GM19397 (cell line): ENCODE measurements at regions not wholly inside any gene's neighbourhood (a gene's known extent, or its start where the extent isn't known, plus 50 kb on each side); places are given as distances from the start of the nearest gene placed in this dataset.
"Not testable (repeated sequence)": the region's sequence is repeated elsewhere in the genome, so short reads cannot be mapped to it uniquely, and the experiment has no call there.

ENCODE experiments used
- ATAC-seq: cut with Tn5 transposase; IDR thresholded peaks from one replicate; pipeline ENCODE4 v1.9.1; 2021; ENCODE audit warnings: mild to moderate bottlenecking, moderate library complexity; ENCODE audit not compliant: unreplicated experiment

DNA sequence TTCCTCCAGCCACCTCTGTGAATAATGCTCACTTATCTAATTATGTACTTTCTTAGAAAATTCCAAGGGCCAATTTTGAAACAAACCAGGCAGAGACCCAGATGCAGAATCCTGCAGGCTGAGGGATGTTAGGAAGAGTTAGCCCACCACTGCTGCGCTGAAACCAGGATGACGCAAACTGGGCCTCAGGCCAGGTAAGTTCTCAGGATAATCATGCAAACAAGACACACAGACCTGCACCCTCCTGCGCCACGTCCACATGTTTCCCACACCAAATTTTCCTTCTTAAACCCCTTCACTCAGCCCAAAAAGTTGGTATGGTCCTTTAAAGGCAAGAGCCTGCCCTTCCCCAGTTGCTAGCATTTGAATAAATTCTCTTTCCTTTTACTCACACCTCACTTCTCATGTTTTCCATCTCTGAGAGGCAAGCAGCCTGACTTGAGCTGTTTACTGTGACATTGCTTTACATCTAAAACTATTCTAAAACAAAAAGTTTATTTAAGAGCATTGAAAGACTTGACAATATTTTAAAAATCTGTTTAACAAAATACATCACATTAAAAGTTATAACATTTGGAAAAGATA, 887.1 kb downstream of the LRRIQ3 start:
- no peak for ATAC-seq

DNA sequence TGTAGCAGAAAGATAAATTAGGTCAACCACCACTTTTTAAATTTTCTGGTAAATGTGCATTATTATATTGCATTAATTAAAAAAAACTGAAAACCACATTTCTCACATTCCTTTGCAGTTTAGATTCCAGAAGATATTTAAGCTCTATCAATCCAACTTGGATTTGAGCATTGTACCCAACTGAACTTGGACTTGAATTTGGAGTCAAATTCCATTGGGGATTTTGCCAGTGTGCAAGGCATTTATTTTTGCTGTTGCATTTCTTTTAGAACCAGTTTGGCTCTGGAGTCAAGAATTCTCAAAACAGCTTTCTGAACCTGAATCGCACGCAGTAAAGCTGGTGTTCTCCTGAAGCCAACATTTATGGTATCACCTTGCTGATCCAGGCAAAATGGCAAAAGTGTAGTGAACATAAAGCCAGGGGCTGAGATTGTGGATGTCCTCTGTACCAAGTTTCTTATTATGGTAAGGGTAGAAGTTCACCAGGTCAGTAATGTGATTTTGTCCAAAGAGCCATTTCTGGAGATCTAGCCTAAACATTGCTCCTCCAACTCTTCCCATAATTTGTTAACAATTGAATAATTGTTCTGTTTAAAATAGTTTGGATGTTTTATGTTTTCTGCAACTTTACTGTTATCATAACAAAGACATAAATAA, 890.9 kb downstream of the LRRIQ3 start:
- no peak for ATAC-seq

DNA sequence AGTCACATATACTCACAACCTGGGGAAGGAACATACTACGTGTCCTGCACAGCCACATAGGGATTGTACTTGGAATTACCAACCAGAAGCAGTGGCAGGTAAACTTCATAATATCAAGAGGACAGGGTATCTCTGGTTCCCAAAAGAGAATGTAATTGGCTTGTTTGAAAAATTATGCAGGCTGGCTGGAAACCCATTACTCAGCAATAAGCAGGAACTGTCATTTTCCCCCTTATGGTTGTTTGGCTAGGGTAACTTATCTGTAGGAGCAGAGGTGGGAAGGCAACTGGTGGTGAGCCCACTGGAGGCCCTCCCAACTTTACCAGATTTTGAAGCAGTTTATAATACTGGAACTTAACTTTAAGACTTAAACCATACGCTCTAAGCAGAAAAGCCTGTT, 924.1 kb downstream of the LRRIQ3 start:
- ATAC-seq = no peak

DNA sequence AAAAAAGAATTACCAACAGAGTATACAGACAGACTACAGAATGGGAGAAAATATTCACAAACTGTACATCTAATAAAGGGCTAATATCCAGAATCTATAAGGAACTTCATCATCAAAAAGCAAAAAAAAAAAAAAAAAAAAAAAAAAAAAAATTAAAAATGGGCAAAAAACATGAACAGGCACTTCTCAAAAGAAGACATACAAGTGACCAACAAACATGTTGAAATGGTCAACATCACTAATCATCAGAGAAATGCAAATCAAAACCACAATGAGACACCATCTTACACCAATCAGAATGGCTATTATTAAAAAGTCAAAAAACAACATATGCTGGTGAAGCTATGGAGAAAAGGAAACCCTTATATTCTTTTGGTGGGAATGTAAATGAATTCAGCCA, 952.8 kb downstream of the LRRIQ3 start:
- ATAC-seq = not testable (repeated sequence)

DNA sequence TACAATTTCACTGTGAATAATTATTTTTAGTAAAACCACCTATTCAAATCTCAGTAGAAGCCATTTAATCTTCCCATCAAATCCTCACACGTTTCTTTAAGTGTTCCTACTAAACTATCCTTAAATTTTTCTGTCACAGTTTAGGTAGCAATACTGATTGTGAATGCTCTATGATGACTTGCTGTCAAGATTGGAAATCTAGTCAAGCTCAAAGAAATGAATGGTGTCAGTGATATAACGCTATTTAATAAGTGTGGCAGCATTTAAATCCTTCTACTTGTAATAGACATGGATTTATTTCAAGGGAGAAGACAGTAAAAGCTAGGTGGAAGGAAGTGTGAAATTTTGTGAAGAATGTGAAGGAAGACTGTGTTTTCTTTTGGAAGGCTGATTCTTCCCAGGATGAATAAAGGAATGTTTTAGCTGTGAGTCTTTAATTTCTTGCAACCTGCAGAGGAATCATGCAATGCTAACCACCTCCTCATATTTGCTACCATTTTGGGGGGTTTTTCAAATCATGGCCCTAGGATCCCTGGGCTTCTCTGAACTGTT, 936.7 kb upstream of the NEGR1 start:
- no peak for ATAC-seq

DNA sequence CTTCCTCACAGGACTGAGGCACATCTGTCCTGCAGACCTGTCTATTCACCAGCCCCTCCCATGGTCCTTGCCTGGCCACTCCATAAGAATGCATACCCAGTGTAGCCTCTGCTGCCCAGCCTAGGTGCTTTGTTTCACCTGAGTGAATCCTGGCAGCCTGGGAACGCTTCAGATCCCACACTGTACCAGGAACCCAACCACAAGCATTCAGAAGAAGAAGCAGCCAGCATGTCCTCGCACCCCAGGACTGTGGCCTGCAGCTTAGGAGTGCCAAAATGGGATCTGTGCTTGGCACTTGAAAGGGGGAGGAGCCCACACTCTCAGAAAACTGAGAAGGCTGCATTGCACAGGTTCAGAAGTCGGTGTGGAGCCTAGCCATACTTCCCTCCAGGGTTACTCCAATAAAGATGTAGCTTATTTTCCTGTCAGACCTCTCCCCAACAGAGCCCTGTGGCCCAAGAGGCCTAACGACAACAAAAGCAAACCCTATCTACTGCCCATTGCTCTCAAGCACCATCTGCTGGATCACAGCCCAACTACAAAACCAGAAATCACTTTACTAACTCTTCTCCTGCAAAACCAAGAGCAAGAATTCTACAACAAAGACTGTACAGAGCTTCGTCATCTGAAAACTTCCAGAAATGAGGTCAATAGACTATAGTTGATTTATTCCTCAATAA, 923.1 kb upstream of the NEGR1 start:
- ATAC-seq = no peak

DNA sequence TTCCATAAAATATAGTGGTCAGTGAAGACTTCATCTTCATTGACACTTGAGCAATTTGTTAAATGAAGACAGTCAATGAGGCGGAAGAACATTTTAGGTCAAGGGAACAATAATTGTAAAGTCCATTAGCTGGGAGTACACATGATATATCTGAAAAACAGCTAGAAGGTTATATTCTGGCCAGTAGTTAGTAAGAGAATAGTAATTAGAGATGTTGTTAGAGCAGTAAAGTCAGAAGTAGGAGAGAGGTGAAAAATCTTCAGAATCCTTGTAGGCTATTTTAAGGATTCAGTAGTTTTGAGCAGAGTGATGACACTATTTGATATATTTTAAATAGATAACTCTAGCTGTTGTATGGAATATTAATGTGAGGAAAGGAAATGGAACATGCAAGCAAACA, 915.6 kb upstream of the NEGR1 start:
- no peak for ATAC-seq

DNA sequence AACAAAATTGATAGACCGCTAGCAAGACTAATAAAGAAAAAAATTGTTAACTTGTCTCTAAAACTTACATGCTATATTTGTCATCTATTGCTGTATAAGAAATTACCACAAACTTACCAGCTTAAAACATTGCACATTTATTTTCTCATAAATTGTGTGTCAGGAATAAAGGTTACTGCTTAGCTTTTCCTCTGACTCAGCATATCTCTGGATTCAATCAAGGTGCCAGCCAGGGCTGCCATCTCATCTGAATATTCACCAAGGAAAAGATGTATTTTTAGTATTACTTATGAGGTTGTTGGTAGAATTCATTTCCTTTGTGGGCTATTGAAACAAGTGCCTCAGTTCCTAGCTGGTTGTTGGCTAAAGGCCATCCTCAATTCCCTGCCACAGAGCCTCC, 912.6 kb upstream of the NEGR1 start:
- ATAC-seq = no peak

DNA sequence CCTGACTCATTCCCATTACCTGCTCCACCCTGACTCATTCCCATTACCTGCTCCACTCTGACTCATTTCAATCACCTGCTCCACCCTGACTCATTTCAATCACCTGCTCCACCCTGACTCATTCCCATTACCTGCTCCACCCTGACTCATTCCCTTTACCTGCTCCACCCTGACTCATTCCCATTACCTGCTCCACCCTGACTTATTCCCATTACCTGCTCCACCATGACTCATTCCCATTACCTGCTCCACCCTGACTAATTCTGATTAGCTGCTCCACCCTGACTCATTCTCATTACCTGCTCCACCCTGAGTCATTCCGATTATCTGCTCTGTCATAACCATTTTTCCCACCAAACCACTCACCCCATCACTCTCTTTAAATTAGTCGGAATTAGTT, 901.2 kb upstream of the NEGR1 start:
- not testable (repeated sequence) for ATAC-seq

DNA sequence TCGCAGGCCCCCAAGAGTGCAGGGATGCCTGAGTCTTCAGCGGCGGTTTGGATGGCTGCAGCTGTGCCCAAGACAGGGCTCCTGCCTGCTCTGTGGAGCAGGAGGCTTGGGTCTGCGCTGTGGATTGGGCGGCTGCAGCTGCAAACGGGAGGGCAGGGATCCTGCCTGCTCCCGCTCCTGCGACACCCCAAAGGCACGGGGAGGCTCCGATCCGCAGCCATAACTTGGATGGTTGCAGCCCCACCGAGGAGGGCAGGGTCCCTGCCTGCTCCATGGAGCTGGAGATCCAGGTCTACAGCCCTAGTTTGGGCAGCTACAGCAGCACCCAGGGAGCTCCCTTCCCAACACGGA, 898.8 kb upstream of the NEGR1 start:
- ATAC-seq = no peak

DNA sequence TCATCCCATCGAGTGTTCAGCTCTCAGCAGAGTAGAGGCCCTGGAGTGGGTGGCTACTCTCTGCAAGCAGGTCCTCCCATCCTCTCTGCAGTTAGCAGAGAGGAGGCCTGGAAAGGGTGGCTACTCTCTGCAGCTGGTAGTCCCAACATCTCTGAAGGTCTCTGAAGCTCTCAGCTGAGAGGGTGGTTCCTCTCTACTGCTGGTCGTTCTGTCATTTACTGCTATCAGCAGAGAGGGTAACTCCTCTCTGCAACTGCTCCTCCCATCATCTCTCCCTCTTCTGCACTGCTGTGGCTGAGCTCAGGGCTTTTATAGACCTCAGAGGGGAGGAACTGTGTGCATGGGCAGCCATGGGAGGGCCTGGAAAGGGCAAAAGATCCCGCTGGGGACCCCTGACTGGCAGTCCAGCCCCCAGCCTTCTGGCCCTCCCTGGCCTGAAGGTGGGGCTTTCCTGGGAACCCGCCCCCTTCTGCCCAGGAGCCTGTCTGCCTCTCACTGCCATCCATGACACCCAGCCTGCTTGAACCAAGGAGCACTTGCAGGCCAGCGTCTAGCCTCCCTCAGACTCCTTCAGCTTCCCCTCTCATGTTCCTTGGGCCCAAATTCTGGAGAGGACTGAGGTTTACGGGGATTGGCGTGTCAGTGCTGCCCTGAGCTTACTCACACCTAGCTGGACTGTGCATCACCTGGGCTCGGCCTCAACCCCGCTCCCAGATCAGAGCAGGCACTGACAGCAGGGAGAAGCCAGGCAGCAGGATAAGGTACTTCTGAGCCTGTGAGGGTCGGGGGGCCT, 898.3 kb upstream of the NEGR1 start:
- no peak for ATAC-seq

DNA sequence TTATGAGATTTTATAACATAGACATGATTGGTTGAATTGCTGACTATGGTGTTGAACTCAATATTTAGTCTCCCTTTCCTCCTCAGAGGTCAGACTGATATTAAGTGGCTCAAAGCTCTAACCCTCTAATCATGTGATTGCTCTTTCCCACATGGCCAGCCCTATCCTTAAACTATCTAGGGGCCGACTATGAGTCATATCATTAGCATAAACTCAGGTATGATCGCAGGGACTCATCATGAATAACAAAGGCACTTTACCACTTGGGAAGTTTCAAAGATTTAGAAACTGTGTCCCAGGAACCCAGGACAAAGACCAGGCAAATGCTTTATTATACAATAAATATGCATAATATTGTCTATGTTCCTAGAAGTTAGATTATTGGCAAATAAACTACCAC, 894.6 kb upstream of the NEGR1 start:
- no peak for ATAC-seq

DNA sequence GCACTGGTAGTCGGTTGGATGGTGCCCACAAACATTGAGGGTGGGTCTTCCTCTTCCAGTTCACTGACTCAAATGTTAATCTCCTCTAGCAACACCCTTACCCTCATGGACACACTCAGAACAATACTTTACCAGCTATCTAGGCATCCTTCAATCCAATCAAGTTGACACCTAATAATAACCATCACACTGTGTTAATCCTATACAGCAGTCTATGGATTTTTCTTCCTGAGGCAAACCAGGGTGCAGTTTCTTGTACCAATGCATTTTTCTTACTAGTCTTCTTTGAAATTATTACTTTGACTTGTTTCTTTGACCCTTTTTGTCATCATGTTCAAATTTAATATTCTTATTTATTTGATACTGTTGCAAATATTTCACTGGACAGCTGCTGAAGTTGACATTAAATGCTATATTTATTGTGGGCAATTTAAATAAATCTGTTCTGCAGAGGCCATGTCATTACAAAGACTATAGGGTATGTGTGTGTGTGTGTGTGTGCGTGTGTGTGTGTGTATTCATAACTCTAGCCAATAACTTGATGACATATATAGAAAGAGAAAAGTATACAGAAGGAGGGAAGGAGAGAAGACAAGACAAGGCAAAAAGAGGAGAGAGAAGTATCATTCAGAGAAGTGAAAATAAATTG, 884.8 kb upstream of the NEGR1 start:
- ATAC-seq = no peak

DNA sequence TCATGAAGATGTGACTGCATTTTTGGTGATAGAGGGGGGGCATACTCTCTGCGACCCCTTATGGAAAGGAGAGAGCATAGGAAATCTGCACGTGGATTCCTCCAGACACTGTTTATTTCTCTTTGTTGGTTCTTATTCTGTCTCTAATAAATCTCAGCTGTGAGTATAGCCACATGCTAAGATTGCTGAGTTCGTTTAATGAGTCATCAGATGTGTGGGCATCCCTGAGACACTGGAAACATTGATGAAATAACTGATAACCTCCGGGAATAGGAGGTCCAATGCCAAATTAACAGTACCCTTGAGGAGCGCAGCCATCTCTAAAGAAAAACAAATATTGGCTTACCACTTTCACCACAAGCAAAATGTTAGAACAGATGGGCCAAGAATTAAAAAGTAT, 880.2 kb upstream of the NEGR1 start:
- no peak for ATAC-seq

DNA sequence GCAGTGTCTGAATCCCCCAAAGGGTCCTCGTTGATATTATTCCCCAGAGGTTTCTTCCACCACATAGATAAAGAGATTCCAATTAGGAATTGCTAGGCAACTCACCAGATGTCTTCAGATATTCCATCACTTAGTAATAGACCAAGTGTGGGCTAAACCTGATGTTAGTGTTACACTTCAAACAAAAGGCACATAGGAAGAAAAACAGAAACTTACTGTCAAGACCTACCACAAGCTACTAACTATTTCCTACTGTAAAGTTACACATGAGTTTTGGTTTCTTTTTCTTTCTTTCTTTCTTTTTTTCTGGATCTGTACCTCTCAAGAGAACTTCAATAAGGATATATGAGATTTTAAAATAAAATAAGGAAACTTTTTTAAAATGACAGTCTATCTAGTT, 879.1 kb upstream of the NEGR1 start:
- ATAC-seq = no peak

DNA sequence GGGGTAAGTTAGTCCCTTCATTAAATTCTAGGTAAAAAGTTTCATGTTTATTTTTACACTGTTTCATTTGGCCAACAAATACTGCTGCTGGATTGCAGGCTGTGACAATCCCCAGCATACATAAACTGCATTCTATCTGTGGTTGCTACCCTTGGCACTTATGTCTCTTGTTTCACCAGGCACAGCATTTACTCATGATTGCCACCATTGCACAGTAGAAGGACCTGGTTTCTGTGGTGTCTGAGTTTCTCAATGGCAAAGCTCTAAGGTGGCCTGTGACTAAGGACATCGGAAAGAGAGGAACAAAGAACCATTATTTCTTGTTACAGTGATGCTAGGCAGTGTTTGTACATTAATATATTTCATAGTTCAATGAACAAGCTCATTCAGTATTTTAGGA, 878.4 kb upstream of the NEGR1 start:
- ATAC-seq = no peak

DNA sequence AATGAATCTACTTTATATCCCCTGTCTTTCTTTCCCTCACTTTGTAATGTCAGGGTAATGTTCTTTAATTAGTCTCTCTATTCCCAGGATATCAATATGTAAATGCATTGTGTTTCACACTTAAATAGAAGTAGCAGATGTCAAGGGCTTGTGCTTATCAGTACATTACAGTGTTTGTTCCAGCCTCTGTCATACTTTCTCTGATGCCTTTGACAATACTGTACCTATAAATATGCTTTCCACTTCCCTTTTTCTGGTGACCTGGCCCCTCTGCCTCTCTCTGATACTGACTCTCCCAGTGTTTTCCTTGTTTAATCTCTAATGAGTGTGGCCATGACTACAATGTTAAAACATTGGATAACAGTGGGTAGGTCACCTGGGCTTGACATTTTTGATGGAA, 862.0 kb upstream of the NEGR1 start:
- ATAC-seq = no peak

DNA sequence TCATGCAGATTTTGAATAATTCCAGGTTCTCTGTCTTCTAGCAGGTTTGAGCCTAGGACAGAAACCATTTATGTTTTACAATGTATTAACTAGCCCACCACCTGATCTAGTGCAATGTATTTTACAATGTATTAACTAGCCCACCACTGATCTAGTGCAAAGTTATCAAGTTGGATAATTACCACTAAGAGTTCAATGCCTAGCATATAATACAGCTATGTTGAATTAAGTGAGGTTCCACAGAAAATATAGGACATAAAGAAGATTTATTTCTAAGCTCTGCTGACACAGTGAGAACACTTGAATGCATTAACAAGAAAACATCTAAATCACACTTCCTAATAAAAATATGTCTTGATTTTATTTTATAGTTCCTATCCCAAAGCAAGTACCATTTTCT, 854.6 kb upstream of the NEGR1 start:
- no peak for ATAC-seq

DNA sequence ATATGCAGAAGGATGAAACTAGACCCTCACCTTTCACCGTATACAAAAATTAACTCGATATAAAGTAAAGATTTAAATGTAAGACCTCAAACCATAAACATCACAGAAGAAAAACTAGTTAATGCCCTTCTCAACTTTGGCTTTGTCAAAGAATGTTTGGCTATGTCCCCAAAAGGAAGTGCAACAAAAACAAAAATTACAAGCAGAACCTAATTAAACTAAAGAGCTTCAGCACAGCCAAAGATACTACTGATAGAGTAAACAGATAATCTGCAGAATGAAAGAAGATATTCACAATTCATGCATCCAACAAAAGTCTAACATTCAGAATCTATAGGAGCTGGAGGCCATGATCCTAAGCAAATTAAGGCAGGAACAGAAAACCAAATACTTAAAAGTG, 824.6 kb upstream of the NEGR1 start:
- no peak for ATAC-seq

DNA sequence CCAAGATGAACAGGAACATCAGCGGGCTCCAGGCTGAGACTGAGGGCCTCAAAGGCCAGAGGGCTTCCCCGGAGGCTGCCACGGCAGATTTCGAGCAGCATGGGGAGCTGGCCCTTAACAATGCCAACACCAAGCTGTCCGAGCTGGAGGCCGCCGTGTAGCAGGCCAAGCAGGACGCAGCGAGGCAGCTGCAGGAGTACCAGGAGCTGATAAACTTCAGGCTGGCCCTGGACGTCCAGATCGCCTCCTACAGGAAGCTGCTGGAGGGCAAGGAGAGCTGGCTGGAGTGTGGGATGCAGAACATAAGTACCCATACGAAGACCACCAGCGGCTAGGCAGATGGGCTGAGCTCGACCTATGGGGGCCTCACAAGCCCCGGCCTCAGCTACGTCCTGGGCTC, 823.4 kb upstream of the NEGR1 start:
- ATAC-seq = no peak

DNA sequence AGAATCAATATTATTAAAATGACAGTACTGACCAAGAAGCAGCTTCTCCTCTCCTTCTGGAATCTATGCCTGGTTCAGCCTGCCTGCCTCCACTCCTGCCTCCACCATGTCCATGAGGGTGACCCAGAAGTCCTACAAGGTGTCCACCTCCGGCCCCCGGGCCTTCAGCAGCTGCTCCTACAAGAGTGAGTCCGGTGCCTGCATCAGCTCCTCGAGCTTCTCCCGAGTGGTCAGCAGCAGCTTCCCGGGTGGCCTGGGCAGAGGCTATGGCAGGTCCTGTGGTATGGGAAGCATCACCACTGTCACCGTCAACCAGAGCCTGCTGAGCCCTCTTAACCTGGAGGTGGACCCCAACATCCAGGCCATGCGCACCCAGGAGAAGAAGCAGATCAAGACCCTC, 822.4 kb upstream of the NEGR1 start:
- ATAC-seq = no peak
